ENCODE measurements at regions not wholly inside any gene's neighbourhood (a gene's known extent, or its start where the extent isn't known, plus 50 kb on each side); places are given as distances from the start of the nearest gene placed in this dataset.

DNA sequence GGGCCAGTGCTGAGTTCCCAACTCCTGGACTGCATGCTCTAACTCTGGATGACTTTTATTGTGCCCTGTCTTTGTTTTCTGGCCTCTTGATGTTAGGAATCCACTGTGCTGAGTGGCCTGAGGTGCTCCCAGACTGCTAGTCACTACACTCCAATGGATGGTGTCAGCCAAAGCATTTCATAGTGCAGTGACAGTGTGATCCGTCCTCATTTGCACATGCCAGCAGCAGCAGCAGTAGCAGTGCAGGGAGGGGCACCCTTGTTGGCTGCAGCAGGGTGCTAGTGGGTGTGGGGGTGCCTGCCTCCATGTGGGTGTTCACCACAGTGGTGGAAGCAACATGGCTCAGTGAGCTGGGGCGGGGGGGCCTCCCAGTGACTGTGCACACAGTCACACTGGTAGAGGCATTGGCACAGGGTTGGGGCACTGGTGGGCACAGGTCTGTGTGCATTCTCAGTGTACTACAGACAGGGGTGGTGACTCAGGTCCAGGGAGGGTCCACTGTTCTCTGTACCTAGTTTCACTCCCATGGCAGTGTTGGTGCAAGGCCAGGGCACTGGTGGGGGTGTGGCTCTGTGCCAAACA lies 214.0 kb downstream of the ZC3H11B start:
- DNase-seq (ENCODE audit: extremely low read depth, low read depth) = no peak
- TF ChIP-seq, protein P1, sequence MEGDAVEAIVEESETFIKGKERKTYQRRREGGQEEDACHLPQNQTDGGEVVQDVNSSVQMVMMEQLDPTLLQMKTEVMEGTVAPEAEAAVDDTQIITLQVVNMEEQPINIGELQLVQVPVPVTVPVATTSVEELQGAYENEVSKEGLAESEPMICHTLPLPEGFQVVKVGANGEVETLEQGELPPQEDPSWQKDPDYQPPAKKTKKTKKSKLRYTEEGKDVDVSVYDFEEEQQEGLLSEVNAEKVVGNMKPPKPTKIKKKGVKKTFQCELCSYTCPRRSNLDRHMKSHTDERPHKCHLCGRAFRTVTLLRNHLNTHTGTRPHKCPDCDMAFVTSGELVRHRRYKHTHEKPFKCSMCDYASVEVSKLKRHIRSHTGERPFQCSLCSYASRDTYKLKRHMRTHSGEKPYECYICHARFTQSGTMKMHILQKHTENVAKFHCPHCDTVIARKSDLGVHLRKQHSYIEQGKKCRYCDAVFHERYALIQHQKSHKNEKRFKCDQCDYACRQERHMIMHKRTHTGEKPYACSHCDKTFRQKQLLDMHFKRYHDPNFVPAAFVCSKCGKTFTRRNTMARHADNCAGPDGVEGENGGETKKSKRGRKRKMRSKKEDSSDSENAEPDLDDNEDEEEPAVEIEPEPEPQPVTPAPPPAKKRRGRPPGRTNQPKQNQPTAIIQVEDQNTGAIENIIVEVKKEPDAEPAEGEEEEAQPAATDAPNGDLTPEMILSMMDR (IDR thresholded peaks at IDR 0.05; ENCODE audit: low read depth, low read length) = no peak

DNA sequence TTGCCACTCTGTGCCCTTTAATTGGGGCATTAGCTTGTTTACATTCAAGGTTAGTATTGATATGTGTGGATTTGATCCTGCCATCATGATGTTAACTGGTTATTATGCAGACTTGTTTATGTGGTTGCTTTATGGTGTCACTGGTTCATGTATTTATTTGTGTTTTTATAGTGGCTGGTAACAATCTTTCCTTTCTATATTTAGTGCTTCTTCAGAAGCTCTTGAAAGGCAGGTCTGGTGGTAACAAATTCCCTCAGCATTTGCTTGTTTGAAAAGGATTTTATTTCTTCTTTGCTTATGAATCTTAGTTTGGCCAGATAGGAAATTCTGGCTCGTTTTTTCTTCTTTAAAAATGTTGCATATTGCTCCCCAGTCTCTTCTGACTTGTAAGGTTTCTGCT lies 215.4 kb downstream of the ZC3H11B start:
- TF ChIP-seq, protein P1 (IDR thresholded peaks at IDR 0.05; ENCODE audit: low read depth, low read length) = no peak
- DNase-seq (ENCODE audit: extremely low read depth, low read depth) = no peak

DNA sequence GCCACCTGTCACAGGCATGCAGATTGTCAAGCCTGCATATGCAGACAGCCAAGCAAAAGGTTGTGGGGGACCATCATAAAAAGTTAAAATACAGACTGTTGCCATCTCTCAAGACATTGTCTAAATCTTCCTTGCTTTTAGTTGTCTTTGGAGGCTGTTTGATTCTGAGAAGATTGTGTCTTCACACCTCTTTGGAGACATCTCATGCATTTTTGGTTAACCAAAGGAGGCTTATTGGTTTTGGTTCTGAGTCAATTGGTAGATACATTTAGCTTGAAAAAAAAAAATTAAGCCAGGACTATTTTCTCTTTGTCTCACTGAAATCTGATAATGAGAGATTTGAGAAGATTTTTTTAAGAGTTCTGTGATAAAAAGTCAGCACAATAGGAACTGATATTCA lies 217.6 kb downstream of the LYPLAL1 start:
- TF ChIP-seq, protein P1 (IDR thresholded peaks at IDR 0.05; ENCODE audit: low read depth, low read length) = no peak
- DNase-seq (ENCODE audit: extremely low read depth, low read depth) = no peak

DNA sequence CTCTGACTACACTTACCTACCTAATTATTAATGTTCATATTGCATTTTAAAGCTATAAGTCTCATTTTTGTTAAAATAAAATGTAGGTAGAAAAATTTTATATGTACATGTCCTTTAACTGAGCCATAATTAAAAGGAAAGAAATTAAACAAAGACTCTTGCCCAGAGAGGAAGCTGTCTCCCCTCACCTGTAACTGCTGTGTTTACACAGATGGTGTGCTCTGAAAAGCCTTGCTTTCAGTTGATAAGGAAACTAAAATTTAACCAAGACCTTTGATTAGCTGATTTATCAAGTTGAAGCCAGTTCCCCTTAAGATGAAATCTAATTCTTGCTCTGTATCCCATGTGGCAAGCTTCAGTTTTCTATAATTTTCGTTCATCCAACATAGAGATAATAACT lies 213.5 kb downstream of the LYPLAL1 start:
- DNase-seq (ENCODE audit: extremely low read depth, low read depth) = no peak
- TF ChIP-seq, protein P1 (IDR thresholded peaks at IDR 0.05; ENCODE audit: low read depth, low read length) = no peak

DNA sequence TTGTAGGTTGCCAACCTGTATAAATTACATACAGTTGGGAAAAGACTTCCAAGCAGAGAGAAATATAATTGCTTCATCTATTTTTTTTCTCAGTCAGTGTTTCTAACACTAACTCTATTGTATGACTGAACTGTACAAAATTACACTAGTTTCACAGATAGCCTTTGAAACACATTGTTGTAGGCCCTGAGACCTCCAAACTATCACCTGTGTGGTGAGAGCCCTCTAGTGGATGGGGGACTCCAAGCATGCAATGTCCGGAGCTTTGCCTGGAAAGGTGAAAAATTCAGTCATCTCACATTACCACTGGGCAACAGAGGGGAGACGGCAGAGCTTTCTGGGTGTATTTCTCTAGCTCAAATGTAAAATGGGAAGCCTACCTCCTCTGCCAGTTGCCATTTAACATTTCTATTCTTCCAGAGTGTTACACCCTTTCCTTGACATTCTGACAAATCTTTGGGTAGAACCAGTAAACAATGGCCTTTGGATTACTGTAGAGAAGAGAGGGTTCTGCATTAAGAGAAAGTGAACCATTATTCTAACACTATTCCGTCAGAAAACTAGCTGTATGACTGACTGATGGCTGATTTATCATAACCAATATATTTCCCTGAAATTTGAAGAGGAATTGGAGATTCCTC lies 212.2 kb downstream of the LYPLAL1 start:
- TF ChIP-seq, protein P1 (IDR thresholded peaks at IDR 0.05; ENCODE audit: low read depth, low read length) = peak; percentile 64
- DNase-seq (ENCODE audit: extremely low read depth, low read depth) = no peak

DNA sequence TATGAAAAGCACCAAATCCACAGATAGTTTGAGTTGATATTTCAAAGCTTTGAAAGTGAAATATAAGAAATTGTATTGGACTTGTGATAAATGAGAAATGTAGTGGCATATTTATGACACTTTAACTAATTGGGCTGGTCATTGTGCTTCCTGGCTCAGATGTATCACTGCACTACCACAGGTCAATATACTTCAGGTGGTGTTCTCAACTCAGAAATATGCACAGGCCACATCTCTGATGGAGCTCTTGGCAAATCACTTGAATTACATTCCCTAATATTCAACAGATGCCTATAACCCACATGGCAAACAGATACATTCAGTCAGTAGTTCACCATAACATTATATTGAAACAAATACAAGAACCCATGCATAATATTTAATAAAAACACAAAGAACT lies 209.6 kb downstream of the LYPLAL1 start:
- no peak for DNase-seq (ENCODE audit: extremely low read depth, low read depth)

DNA sequence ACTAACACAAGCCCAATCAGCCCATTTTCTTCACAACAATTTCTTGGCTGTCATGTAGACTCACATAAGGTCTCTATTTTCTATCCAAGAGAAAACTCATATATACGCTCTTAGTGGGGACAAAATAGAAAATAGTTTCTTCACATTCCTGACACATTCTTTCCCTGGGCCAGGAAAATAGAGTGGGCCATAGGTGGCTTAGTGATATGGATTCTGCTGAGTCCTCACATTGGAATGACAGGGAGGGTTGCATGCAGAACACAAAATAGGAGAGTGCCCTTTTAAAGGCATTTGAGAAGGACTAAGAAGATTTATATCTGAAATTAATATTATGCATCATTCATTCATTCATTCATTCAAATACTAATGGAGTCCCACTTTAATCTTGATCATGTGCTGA lies 207.7 kb downstream of the LYPLAL1 start:
- TF ChIP-seq, protein P1 (IDR thresholded peaks at IDR 0.05; ENCODE audit: low read depth, low read length) = no peak
- DNase-seq (ENCODE audit: extremely low read depth, low read depth) = no peak

More for the DNA sequence above, 209.6 kb downstream of the LYPLAL1 start:
- TF ChIP-seq, protein P1 (IDR thresholded peaks at IDR 0.05; ENCODE audit: low read depth, low read length) = no peak

All from AG09319 (cell line).